Immature natural killer cell (primary cell): ENCODE measurements at regions not wholly inside any gene's neighbourhood (a gene's known extent, or its start where the extent isn't known, plus 50 kb on each side); places are given as distances from the start of the nearest gene placed in this dataset.
"Not testable (repeated sequence)": the region's sequence is repeated elsewhere in the genome, so short reads cannot be mapped to it uniquely, and the experiment has no call there.

ENCODE experiments used
- DNase-seq, 3 donors: peaks; one replicate each; pipeline ENCODE4 v3.0.0; 2022; ENCODE audit warnings: mixed read lengths in 1 of 3
- H3K27ac Mint-ChIP-seq, 6 donors: one replicate each; pipeline ENCODE4 v1.8.0; 2020; ENCODE audit warnings: mixed read lengths in 6 of 6, mild to moderate bottlenecking in 5 of 6, inconsistent platforms in 4 of 6, moderate library complexity in 3 of 6
- H3K27me3 Mint-ChIP-seq, 3 donors: one replicate each; pipeline ENCODE4 v1.8.0; 2020 to 2021; ENCODE audit warnings: low read depth in 3 of 3, mild to moderate bottlenecking in 3 of 3, mixed read lengths in 3 of 3, moderate library complexity in 3 of 3, inconsistent platforms in 1 of 3
- H3K36me3 Mint-ChIP-seq, 3 donors: one replicate each; pipeline ENCODE4 v1.8.0; 2020; ENCODE audit warnings: mixed read lengths in 3 of 3, inconsistent platforms in 2 of 3, mild to moderate bottlenecking in 2 of 3
- H3K4me1 Mint-ChIP-seq, 2 donors: one replicate each; pipeline ENCODE4 v1.8.0; 2020; ENCODE audit warnings: inconsistent platforms in 2 of 2, mild to moderate bottlenecking in 2 of 2, mixed read lengths in 2 of 2, moderate library complexity in 1 of 2
- H3K4me3 Mint-ChIP-seq, 5 donors: one replicate each; pipeline ENCODE4 v1.8.0; 2020; ENCODE audit warnings: mild to moderate bottlenecking in 5 of 5, mixed read lengths in 5 of 5, inconsistent platforms in 3 of 5, moderate library complexity in 3 of 5
- H3K9me3 Mint-ChIP-seq, 6 donors: one replicate each; pipeline ENCODE4 v1.8.0; 2020; ENCODE audit warnings: mild to moderate bottlenecking in 6 of 6, mixed read lengths in 6 of 6, inconsistent platforms in 4 of 6, moderate library complexity in 3 of 6

DNA sequence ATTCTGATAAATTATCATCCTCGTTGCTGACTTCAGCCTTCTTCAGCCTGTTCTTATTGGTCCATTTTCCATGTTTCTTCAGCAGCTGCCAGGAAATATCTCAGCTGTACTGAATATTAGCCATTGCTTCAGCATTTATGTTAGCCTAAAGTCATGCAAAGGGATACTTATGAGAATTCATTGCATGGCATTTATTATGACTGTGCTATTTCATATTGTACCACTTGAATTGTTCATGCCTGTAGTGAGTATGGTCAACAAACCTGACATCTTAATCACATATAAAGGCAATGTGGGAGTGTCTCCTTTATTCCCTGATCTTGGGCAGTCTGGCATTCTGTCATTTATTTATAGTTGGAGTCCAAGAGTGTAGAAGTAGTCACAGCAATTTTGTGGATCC, 193.4 kb upstream of the SLC35B3 start:
- DNase-seq, result no peak
- Mint-ChIP-seq H3K36me3 (peaks cover 0 to 1% (median 0%) of the 10 kb centered on the region in 3 donors), H3K9me3 (peaks cover 0 to 23% (median 3%) of the 10 kb centered on the region in 6 donors), H3K27ac (no peak overlapping the region), H3K4me3 (no peak overlapping the region), H3K4me1 (no peaks in the 10 kb centered on the region), H3K27me3 (no peaks in the 10 kb centered on the region)

DNA sequence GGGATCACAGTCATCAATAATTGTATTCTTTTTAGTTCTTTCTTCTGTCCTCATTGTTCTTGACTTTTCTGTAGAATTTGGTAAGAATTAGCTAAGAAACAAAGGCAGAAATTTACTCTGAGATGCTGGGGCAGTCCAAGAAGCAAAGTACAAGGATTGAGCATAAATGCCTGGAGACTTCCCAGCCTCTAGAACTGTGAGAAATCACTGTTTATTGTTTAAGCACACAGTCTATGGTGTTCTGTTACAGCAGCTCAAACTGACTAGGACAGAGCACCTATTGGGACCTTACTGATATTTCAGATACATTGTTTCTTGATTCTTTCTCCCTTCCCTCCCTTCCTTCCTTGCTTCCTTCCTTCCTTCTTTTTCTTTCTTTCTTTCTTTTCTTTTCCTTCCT, 192.7 kb upstream of the SLC35B3 start:
- Mint-ChIP-seq H3K4me3 (no peak overlapping the region), H3K27ac (no peak overlapping the region), H3K36me3 (no peaks in the 10 kb centered on the region), H3K4me1 (no peaks in the 10 kb centered on the region), H3K9me3 (peaks cover 0 to 16% (median 3%) of the 10 kb centered on the region in 6 donors), H3K27me3 (no peaks in the 10 kb centered on the region)
- DNase-seq, result no peak

DNA sequence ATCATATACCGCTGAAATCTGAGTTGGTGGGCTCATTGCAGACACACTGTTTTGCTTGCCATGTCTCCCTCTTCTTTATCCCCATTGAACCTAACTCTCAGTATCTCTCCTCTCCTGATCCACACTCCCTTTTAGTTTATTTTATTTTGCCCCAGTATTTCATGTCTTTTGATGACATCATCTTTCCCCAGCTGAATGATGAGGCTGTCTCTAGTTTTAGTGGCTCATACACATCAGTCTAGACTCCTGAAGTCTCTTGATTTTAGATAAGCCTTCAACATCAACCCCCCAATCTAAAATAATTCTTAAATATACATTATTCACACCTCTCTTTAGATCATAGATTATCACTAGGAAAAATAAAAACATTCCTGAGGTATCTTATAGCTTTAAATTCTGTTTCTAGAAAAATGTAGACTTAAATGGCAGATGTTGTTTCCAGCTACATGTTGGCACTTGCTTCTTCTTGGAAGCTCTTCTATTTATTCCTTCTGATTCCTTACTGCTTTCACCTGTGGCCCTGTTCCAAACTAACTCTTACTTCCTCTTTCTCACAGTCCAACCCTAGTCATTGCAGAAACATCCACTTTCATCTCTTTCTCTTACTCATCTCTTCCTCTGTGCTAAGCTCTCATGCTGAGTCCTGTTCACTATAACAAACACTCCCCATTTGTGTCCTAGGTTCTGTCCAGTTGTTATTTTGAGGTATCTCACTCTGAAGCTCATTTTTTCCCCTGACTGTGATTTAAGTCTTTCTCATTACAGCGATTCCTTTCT, 191.9 kb upstream of the SLC35B3 start:
- Mint-ChIP-seq H3K9me3 (peaks cover 0 to 14% (median 3%) of the 10 kb centered on the region in 6 donors), H3K27ac (no peak overlapping the region), H3K4me3 (no peak overlapping the region), H3K27me3 (no peaks in the 10 kb centered on the region), H3K4me1 (no peaks in the 10 kb centered on the region), H3K36me3 (no peaks in the 10 kb centered on the region)
- DNase-seq, result no peak

DNA sequence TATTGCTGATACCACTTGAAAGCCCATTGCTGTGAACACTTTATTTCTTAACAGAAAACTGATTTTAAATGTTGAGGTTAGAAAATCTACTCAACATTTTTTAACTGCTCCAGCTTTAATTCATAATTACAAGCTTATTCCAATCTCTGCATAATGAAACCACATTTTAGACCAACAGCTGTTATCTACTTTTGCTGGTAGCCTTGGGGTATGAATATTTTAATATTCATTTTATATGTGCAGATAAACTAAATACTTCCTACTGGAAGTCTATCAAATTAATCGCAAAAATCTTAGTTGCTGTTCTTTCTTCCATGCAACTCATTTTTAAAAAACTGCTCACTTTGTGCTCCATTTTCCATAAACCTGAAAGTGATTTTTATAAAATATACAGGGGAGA, 189.3 kb upstream of the SLC35B3 start:
- no peak for DNase-seq
- Mint-ChIP-seq H3K36me3 (no peaks in the 10 kb centered on the region), H3K4me3 (no peak overlapping the region), H3K4me1 (no peaks in the 10 kb centered on the region), H3K27me3 (no peaks in the 10 kb centered on the region), H3K27ac (no peak overlapping the region), H3K9me3 (peaks cover 0 to 8% (median 0%) of the 10 kb centered on the region in 6 donors)

DNA sequence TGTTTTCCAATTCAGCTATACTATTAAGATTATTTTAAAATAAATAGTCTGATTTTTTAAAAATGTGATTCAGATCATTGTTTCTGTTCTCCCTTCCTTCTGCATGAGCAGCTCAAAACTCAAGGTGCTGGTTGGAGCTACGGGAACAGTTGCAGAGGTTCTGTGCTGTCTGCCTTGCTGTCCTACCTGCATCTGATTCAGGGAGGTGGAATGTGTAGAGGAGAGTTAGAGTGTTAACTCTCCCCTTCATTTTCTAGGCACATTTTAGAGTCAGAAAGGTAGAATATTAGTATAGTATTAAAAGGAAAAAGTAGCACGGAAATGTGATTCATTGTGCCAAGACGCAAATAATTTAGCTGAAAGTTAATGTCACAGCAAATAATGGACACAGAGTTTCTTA, 188.1 kb upstream of the SLC35B3 start:
- Mint-ChIP-seq H3K4me1 (no peaks in the 10 kb centered on the region), H3K9me3 (peaks cover 0 to 11% (median 2%) of the 10 kb centered on the region in 6 donors), H3K36me3 (no peaks in the 10 kb centered on the region), H3K27me3 (no peaks in the 10 kb centered on the region), H3K27ac (no peak overlapping the region), H3K4me3 (no peak overlapping the region)
- no peak for DNase-seq

DNA sequence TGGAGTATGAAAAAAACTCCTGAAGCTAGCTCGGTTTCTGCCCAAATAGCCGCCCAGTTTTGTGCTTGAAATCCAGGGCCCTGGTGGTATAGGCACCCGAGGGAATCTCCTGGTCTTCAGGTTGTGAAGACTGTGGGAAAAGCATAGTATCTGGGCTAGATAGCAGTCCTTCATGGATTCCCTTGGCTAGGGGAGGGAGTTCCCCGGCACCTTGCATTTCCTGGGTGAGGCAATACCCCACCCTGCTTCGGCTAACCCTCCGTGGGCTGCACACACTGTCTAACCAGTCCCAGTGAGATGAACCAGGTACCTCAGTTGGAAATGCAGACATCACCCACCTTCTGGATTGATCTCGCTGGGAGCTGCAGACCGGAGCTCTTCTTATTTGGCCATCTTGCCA, 184.5 kb upstream of the SLC35B3 start:
- no peak for DNase-seq
- Mint-ChIP-seq H3K4me3 (no peak overlapping the region), H3K27me3 (no peaks in the 10 kb centered on the region), H3K4me1 (no peaks in the 10 kb centered on the region), H3K9me3 (peaks cover 6 to 44% (median 11%) of the 10 kb centered on the region in 6 donors), H3K27ac (no peak overlapping the region), H3K36me3 (peaks cover 0 to 7% (median 0%) of the 10 kb centered on the region in 3 donors)

DNA sequence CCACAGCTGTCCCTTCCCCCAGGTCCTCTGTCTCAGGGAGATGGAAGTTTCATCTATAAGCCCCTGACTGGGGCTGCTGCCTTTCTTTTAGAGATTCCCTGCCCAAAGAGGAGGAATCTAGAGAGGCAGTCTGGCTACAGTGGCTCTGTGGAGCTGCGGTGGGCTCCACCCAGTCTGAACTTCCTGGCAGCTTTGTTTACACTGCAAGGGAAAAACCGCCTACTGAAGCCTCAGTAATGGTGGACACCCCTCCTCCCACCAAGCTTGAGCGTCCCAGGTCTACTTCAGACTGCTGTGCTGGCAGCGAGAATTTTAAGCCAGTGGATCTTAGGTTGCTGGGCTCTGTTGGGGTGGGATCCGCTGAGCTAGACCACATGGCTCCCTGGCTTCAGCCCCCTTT, 184.1 kb upstream of the SLC35B3 start:
- H3K27me3 Mint-ChIP-seq, H3K27ac Mint-ChIP-seq, H3K4me3 Mint-ChIP-seq, DNase-seq, H3K36me3 Mint-ChIP-seq, H3K4me1 Mint-ChIP-seq: not testable (repeated sequence)
- peaks cover 6 to 46% (median 13%) of the 10 kb centered on the region in 6 donors for H3K9me3 Mint-ChIP-seq

DNA sequence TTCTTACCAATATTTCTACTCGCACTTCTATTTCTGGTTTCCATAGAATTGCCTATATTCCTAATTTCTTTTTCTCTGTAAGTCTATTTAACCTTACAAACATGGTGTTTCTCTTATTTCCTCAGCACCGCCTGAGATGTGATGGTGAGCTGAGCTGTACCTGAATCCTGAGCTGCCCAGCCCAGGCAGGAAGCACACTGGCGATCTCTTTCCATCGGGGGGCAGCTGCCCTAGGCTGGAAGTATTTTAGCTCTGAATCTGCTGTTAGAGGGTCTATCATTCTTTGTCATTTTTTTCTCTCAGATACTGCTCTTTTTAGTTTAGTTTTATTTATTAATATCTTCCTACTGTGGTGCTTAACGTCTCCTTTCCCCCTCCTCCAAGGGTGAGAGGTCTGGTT, 173.4 kb upstream of the SLC35B3 start:
- Mint-ChIP-seq H3K27ac (no peak overlapping the region), H3K9me3 (peaks cover 12 to 50% (median 24%) of the 10 kb centered on the region in 6 donors), H3K36me3 (no peaks in the 10 kb centered on the region), H3K4me3 (no peak overlapping the region), H3K4me1 (no peaks in the 10 kb centered on the region), H3K27me3 (peaks cover 0 to 3% (median 0%) of the 10 kb centered on the region in 3 donors)
- no peak for DNase-seq

DNA sequence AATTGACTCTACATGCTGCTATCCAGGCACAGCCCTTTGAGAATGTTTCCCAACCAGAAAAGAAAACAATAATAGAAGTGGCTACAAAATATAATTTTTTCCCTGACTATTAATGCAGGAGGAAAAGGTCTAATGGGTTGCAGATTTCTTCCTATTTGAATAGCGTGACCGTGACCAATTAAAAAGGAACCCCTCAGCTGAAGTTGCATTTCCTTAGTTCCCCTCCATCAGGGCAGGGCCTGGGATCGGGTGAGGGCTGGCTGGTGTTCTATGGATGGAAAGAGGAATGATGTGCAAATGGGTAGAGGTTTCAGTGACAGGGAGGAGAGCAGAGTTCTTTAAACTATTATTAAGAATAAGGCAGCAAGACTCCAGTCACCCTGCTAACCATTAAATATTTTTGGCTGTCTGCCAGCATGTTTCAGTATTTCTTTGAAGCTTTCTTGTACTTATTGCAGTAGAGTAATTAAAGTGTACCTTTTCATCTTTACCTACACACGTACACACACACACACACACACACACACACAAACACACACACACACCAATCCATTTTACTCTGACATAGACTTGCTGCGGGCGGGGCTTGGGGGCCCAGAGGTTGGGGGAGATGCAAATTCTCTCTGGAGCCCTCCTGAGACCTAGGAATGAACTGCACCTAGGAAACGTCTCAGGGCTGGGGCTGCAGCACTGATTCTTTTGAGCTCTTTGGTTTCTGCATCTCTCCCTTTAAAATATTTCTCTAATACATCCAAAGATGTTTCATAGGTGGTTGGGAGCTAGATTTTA, 154.8 kb upstream of the SLC35B3 start:
- H3K9me3 Mint-ChIP-seq, result peaks cover 5 to 49% (median 19%) of the 10 kb centered on the region in 6 donors
- H3K36me3 Mint-ChIP-seq, result no peaks in the 10 kb centered on the region
- DNase-seq, result no peak
- H3K4me1 Mint-ChIP-seq, result no peaks in the 10 kb centered on the region
- no peak overlapping the region for H3K4me3 Mint-ChIP-seq
- no peak overlapping the region for H3K27ac Mint-ChIP-seq
- peaks cover 0 to 2% (median 0%) of the 10 kb centered on the region in 3 donors for H3K27me3 Mint-ChIP-seq

DNA sequence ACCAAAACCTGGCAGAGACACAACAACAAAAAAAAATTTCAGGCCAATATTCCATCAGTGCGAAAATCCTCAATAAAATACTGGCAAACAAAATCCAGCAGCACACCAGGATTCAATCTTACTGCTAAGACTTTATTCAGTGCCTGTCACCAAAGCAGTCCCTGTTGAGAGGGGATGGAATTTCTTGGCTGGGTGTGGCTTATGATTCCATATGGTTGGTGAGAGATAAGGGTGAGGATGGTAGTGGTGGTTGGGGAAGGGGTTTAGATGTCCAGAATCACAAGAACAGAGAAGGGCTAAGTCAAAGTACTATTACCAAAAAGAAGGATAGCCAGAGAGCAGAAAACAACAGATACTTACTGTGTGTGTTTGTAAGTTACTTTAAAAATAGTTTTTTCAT, 152.8 kb upstream of the SLC35B3 start:
- H3K4me1 Mint-ChIP-seq, result no peaks in the 10 kb centered on the region
- no peak for DNase-seq
- peaks cover 3 to 38% (median 14%) of the 10 kb centered on the region in 6 donors for H3K9me3 Mint-ChIP-seq
- H3K36me3 Mint-ChIP-seq, result no peaks in the 10 kb centered on the region
- H3K27ac Mint-ChIP-seq, result no peak overlapping the region
- no peak overlapping the region for H3K4me3 Mint-ChIP-seq
- H3K27me3 Mint-ChIP-seq, result peaks cover 0 to 2% (median 0%) of the 10 kb centered on the region in 3 donors

DNA sequence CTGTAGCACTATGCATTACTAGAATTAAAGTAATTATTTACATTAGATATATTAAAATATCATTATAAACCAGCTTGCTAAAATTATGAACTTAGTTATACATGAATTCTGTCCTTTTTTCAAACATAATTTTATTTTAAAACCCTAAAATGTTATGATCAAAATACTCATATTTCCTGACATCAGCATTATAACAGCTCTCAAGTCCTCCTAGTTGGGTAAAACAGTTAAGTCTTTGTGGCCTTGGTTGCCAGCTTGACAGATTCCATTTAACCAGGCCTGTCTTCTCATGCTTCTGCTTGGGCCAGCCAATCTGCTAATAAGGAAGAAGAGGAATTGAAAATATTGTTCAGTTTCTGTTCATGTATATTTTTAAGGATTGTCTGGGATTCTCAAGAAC, 147.9 kb upstream of the SLC35B3 start:
- no peak for DNase-seq
- Mint-ChIP-seq H3K27ac (no peak overlapping the region), H3K4me3 (no peak overlapping the region), H3K9me3 (peaks cover 5 to 30% (median 14%) of the 10 kb centered on the region in 6 donors), H3K27me3 (peaks cover 0 to 1% (median 0%) of the 10 kb centered on the region in 3 donors), H3K4me1 (no peaks in the 10 kb centered on the region), H3K36me3 (no peaks in the 10 kb centered on the region)

DNA sequence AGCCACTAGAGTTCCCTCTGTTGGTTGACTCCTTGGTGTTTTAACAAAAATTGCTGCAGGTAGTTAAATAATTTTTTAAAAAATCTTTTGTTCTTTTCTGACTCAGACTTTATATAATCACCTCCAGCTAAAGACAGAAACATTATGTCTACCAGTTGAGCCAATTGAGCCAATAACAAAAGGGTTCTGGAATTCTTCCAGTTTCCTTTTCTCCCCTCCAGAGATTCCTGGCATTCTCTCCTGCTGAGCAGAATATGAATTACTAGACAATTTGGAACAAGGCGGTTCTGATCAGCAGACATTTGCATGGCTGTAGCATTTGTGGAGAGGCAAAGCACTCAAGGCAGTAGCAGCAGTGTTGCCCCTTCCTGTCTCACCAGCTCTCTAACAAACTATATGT, 144.0 kb upstream of the SLC35B3 start:
- H3K4me3 Mint-ChIP-seq, result no peak overlapping the region
- H3K27ac Mint-ChIP-seq, result no peak overlapping the region
- no peaks in the 10 kb centered on the region for H3K4me1 Mint-ChIP-seq
- H3K9me3 Mint-ChIP-seq, result peaks cover 4 to 40% (median 9%) of the 10 kb centered on the region in 6 donors
- no peaks in the 10 kb centered on the region for H3K36me3 Mint-ChIP-seq
- DNase-seq, result no peak
- H3K27me3 Mint-ChIP-seq, result peaks cover 0 to 3% (median 0%) of the 10 kb centered on the region in 3 donors

DNA sequence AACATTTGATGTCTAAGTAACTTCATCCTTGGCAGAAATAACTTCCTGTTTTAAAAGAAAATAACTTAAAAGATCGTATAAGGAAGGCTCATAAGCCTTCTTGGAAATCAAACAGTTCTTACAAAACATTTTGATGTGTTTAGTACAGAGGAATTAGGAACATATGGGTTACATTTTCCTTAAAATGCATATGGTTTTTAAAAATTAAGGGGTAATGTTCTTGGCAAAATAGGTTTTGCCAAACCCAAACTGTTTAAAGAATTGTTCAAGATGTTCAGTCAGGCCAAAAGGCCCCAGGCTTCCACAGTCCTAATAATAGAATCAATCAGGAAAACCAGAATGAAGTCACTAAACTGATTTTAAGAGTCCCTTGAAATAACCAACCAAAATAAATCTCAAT, 142.7 kb upstream of the SLC35B3 start:
- Mint-ChIP-seq H3K27ac (no peak overlapping the region), H3K27me3 (peaks cover 0 to 3% (median 0%) of the 10 kb centered on the region in 3 donors), H3K4me3 (no peak overlapping the region), H3K9me3 (peaks cover 3 to 38% (median 8%) of the 10 kb centered on the region in 6 donors), H3K36me3 (no peaks in the 10 kb centered on the region), H3K4me1 (no peaks in the 10 kb centered on the region)
- no peak for DNase-seq

DNA sequence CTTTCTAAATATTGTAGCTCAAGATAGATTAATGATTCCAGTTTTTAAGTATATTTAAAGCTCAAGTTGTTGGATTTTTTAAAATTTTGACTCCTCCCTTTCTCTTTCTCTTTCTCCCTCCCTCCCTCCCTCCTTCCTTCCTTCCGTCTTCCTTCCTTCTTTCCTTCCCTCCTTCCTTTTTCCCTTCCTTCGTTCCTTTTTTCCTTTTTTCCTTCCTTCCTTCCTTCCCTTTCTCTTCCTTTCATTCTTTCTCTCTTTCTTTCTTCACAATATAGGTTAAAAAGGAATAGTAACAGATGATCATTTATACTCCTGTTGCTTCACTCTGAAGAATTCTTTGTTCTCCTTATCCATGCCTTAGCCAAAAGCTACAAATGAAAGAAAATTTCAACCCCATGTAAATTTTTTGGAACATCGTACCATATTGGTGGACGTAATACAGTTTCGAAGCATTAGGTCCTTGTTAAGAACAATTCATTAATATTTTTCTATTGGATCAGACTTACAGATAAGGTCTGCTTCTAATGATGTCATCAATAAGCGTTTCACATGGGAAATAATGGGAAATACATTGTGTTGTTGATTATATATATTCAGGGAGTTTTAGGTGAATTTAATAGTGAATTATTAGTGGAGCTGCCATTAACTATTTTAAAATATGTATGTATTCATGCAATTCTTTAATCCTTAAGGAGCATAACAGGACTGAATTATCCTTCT, 139.6 kb upstream of the SLC35B3 start:
- Mint-ChIP-seq H3K27me3 (peaks cover 0 to 3% (median 0%) of the 10 kb centered on the region in 3 donors), H3K9me3 (peaks cover 2 to 38% (median 6%) of the 10 kb centered on the region in 6 donors), H3K4me3 (no peak overlapping the region), H3K27ac (no peak overlapping the region), H3K4me1 (no peaks in the 10 kb centered on the region), H3K36me3 (no peaks in the 10 kb centered on the region)
- no peak for DNase-seq
